ENCODE measurements at regions not wholly inside any gene's neighbourhood (a gene's known extent, or its start where the extent isn't known, plus 50 kb on each side); places are given as distances from the start of the nearest gene placed in this dataset.

DNA sequence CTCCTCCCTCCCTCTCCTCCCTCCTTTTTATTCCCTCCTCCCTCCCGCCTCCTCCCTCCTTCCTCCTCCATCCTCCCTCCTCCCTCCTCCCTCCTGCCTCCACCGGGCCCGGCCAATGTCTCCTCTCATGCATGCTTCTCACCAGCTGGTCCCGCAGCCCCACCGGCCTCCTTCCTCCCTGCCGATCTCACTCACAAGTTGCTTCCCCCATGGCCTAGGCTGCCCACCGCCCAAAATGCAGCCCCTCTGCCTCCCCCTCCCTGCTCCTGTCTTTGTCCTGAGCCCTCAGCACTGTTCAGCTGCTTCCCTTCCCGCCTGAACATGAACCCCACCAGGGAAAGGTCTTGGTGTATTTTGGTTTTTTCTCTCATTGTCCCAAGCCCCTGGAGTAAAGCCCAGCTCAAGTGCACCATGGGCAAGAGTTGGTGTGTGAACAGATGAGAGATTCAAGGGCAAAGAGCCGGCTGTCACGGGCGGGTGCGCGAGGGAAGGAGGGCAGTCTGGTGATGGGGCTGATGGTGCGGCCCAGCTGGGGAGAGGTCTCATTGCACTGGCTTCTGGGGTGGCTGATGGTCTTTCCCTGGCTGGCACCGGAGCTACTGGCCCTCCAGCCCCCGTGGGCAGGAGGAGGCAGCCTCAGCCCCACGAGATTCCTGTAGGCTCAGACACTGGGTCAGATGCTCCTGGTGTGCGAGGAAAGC is 117.6 kb downstream of the TWIST2 start:
- Histone ChIP-seq H3K27me3 (no peaks in the 10 kb centered on the region), H2AFZ (replicated peaks) (no peak overlapping the region), H3K9me3 (ENCODE audit: low read depth) (no peaks in the 10 kb centered on the region), H3K4me2 (no peak overlapping the region), H3K36me3 (no peaks in the 10 kb centered on the region), H3K4me1 (no peaks in the 10 kb centered on the region), H3K79me2 (ENCODE audit: low read depth) (no peaks in the 10 kb centered on the region), H3F3A (ENCODE audit: low read depth) (no peaks in the 10 kb centered on the region), H3K4me3 (no peak overlapping the region), H3K27ac (no peak overlapping the region), H4K20me1 (ENCODE audit: low read depth) (no peaks in the 10 kb centered on the region), H3K9ac (no peak overlapping the region)
- Mint-ChIP-seq H3K27ac (no peak overlapping the region), H3K4me3 (no peak overlapping the region), H3K9me3 (peaks cover 6% of the 10 kb centered on the region), H3K27me3 (ENCODE audit: insufficient read depth, low read depth) (peaks cover 10% of the 10 kb centered on the region), H3K36me3 (no peaks in the 10 kb centered on the region), H3K4me1 (peaks cover 19% of the 10 kb centered on the region)
- TF ChIP-seq EZH2 (IDR thresholded peaks at IDR 0.05) (no peak), EZH2phosphoT487 (IDR thresholded peaks at IDR 0.05) (no peak)
- TF ChIP-seq, protein P1, sequence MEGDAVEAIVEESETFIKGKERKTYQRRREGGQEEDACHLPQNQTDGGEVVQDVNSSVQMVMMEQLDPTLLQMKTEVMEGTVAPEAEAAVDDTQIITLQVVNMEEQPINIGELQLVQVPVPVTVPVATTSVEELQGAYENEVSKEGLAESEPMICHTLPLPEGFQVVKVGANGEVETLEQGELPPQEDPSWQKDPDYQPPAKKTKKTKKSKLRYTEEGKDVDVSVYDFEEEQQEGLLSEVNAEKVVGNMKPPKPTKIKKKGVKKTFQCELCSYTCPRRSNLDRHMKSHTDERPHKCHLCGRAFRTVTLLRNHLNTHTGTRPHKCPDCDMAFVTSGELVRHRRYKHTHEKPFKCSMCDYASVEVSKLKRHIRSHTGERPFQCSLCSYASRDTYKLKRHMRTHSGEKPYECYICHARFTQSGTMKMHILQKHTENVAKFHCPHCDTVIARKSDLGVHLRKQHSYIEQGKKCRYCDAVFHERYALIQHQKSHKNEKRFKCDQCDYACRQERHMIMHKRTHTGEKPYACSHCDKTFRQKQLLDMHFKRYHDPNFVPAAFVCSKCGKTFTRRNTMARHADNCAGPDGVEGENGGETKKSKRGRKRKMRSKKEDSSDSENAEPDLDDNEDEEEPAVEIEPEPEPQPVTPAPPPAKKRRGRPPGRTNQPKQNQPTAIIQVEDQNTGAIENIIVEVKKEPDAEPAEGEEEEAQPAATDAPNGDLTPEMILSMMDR (IDR thresholded peaks at IDR 0.05) = no peak
- DNase-seq (ENCODE audit: low spot score) = no peak

DNA sequence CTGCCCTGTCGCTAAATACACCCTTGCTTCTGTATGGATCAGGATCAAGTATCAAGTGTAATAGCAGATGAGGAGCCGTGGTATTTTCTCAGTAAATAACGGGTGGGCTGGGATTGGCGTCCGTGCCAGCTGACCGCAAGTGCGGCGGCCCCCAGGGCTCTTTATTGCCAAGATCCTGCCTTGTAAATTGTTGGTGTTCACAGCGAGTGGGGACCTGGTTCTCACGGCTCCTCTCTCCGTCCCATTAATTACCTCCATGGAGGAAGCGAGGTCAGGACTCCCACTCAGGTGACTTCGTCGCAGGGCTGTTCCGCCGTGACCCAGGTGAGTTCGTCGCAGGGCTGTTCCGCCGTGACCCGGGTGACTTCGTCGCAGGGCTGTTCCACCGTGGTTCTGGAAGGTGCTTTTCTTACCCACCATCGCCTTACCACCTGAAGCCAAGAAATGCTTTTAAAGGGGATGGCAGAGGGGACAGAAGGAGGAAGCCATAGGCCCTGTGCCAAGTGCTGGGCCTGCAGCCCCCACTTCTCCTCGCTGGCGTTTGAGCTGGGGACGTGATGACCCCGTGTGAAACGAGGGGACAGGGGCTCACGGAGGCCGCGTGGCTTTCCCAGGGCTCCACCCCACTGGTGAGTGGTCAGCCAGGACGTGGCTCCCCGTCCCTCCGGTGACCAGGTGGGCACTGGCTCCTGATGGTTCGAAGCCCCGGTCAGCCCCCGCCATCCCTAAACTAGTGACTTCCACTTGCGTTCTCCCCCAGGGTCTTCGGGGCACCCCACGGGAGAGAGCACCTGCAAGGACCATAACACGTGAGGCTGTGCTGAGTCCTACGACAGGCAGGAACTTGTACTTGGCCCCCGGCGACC is 118.4 kb downstream of the TWIST2 start:
- Mint-ChIP-seq H3K27ac (no peak overlapping the region), H3K36me3 (no peaks in the 10 kb centered on the region), H3K4me3 (no peak overlapping the region), H3K27me3 (ENCODE audit: insufficient read depth, low read depth) (peaks cover 12% of the 10 kb centered on the region), H3K9me3 (peaks cover under 1% of the 10 kb centered on the region), H3K4me1 (peaks cover 19% of the 10 kb centered on the region)
- no peak for TF ChIP-seq EZH2phosphoT487 (IDR thresholded peaks at IDR 0.05)
- TF ChIP-seq, protein P1 (IDR thresholded peaks at IDR 0.05) = no peak
- no peak for TF ChIP-seq EZH2 (IDR thresholded peaks at IDR 0.05)
- Histone ChIP-seq H3K79me2 (ENCODE audit: low read depth) (no peaks in the 10 kb centered on the region), H2AFZ (replicated peaks) (no peak overlapping the region), H3K4me1 (no peaks in the 10 kb centered on the region), H3K4me2 (no peak overlapping the region), H4K20me1 (ENCODE audit: low read depth) (no peaks in the 10 kb centered on the region), H3K27me3 (no peaks in the 10 kb centered on the region), H3K36me3 (no peaks in the 10 kb centered on the region), H3F3A (ENCODE audit: low read depth) (no peaks in the 10 kb centered on the region), H3K9me3 (ENCODE audit: low read depth) (no peaks in the 10 kb centered on the region), H3K9ac (no peak overlapping the region), H3K4me3 (no peak overlapping the region), H3K27ac (no peak overlapping the region)
- DNase-seq (ENCODE audit: low spot score) = no peak

DNA sequence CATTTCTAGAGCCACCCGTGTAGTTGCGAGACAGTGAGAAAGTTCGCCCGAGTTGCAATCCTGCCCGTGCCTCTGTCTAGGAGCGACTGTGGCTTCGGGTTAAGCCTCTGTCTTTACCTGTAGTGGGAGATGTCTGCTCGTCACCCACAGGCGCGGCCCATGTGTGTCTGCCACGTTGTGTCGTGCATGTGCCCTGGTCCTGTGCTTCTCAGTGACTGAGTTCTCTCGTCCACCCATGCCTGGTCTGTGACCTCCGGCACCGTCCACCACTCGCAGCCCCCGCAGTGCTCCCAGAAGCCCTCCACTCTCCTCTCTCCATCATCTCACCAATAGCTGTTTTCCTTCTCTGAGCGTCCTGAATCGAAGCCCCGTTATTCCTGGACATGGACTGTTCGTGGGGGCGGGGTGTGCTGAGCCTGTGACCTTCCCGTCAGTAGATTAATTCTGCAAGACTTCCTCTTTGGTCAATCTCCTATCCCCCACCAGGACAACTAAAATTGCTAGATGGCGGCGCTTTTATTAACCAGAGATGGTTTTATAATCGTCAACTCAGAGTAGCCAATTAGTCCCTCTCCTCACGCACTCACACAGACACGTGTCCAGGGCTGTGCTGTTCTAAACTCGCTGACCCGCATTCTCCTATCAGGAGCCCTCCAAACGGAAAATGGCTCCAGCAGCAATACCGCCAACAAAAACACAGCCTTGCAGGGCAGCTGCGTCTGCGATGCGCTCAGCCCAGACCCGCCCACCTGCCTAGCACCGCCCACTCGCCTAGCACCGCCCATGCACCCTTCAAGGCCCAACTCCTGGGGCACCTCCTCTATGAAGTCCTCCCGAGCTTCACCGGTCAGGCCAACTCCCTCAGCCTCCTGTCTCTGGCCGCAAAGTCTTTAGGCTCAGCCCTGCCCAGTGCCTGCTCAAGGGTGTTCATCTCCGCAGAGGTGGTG is 119.4 kb downstream of the TWIST2 start:
- Histone ChIP-seq H3K4me2 (no peak overlapping the region), H3K36me3 (no peaks in the 10 kb centered on the region), H3K4me1 (no peaks in the 10 kb centered on the region), H3K4me3 (no peak overlapping the region), H3K9me3 (ENCODE audit: low read depth) (no peaks in the 10 kb centered on the region), H3K27ac (no peak overlapping the region), H3F3A (ENCODE audit: low read depth) (no peaks in the 10 kb centered on the region), H3K9ac (no peak overlapping the region), H3K79me2 (ENCODE audit: low read depth) (no peaks in the 10 kb centered on the region), H4K20me1 (ENCODE audit: low read depth) (no peaks in the 10 kb centered on the region), H2AFZ (replicated peaks) (no peak overlapping the region), H3K27me3 (no peaks in the 10 kb centered on the region)
- Mint-ChIP-seq H3K4me3 (no peak overlapping the region), H3K27me3 (ENCODE audit: insufficient read depth, low read depth) (peaks cover 12% of the 10 kb centered on the region), H3K9me3 (no peaks in the 10 kb centered on the region), H3K36me3 (no peaks in the 10 kb centered on the region), H3K4me1 (peaks cover 19% of the 10 kb centered on the region), H3K27ac (peak overlapping the region; percentile 57)
- TF ChIP-seq, protein P1 (IDR thresholded peaks at IDR 0.05) = no peak
- TF ChIP-seq EZH2 (IDR thresholded peaks at IDR 0.05) (no peak), EZH2phosphoT487 (IDR thresholded peaks at IDR 0.05) (no peak)
- no peak for DNase-seq (ENCODE audit: low spot score)

All from neural progenitor cell (in vitro differentiated cells).